MG63 (cell line): ENCODE measurements at regions not wholly inside any gene's neighbourhood (a gene's known extent, or its start where the extent isn't known, plus 50 kb on each side); places are given as distances from the start of the nearest gene placed in this dataset.
A peak's percentile ranks its signal among the peaks of the same experiment; 100 is the strongest.

Experiments used
- DNase-seq: peaks from one replicate; pipeline ENCODE4 v3.0.0-alpha.2; 2020
- H3K27me3 ChIP-seq: fragments of 250-450 bp; sonication (Bioruptor Pico); 2 replicates; pipeline ENCODE4 v1.5.1; 2020; ENCODE audit warnings: mild to moderate bottlenecking, moderate library complexity
- H3K36me3 ChIP-seq: fragments of 250-450 bp; sonication (Bioruptor Pico); 2 replicates; pipeline ENCODE4 v1.5.1; 2020; ENCODE audit warnings: mild to moderate bottlenecking, moderate library complexity
- H3K4me3 ChIP-seq: fragments of 250-450 bp; sonication (Bioruptor Pico); 2 replicates; pipeline ENCODE4 v1.5.1; 2020; ENCODE audit warnings: mild to moderate bottlenecking, moderate library complexity
- H3K9me3 ChIP-seq: fragments of 250-450 bp; sonication (Bioruptor Pico); 2 replicates; pipeline ENCODE4 v1.5.1; 2020; ENCODE audit warnings: mild to moderate bottlenecking, moderate library complexity

DNA sequence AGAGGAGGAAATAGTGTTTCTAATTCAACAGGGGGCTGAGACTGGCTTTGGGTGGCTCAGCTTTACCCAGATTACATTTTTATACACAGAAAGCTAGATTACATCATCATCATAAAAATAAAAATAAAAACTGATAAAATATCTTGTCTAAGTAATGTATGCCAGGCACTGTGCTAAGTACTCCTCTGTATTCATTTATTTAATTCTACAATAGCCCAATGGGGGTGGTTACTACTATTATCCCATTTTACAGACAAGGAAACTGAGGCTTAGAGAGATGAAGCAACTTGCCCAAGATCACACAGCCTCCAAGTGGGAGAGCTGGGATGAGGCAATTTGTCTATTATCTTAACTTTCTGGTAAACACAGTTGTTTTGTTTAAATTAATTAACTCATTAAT lies 62.3 kb upstream of the ECE1 start:
- no peaks in the 10 kb centered on the region for H3K9me3 ChIP-seq
- no peaks in the 10 kb centered on the region for H3K36me3 ChIP-seq
- H3K4me3 ChIP-seq: no peak overlapping the region
- H3K27me3 ChIP-seq: no peaks in the 10 kb centered on the region
- DNase-seq: no peak

DNA sequence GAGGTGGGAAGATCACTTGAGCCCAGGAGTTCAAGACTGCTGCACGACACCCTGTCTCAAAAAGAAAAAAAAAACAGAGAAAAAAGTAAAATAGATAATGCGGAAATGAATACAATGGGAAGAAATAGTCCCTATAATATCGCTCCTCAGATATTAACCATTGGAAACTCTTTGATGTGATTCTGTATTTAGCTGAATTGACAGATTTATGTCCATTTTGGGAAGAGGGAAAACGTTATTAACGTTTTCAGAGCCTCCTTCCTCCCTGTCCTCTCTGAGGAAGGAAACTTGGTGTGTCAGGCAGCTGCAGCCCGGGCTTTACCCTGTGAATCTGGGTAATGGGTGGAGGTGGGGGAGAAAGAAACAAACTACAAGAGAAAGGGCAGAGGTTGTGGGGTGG lies 61.6 kb upstream of the ECE1 start:
- Histone ChIP-seq H3K27me3 (peaks cover 1% of the 10 kb centered on the region; the same call in 1 of the 2 replicates), H3K36me3 (no peaks in the 10 kb centered on the region), H3K4me3 (no peak overlapping the region), H3K9me3 (no peaks in the 10 kb centered on the region)
- DNase-seq: no peak

DNA sequence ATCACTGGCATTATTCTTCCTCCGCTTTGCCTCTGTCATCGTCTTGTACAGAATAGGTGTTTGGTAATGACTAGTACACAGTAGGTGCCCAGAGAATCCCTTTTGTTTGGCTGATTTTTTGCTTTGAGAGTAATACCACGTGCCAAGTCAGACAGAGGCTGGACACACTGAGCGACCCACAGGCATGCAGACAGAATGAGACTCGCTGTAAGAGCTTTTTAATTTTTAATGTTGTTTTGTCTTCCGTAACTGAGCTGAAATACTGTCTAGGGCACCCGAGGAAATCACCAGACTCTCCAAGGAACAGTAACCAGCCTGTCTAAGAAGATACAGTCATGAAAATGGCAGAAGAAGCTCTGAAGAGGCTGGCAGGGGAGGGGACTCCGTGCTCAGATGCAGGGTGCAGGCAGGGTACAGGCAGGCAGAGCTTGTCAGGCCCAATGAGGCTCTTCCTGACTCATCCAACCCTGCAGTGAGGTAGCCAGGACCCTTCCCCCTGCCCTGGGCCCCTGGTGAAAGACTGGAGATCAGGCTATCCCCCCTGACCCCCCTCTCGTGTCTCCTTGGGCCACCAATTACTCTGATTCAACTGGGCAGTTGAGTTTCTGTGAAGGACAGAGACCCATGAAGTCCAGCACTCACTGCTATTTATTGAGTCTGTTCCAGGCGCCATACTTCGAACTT lies 60.1 kb upstream of the ECE1 start:
- no peak overlapping the region for H3K4me3 ChIP-seq
- H3K27me3 ChIP-seq: peaks cover 4% of the 10 kb centered on the region; the same call in 1 of the 2 replicates
- DNase-seq: no peak
- no peaks in the 10 kb centered on the region for H3K9me3 ChIP-seq
- no peaks in the 10 kb centered on the region for H3K36me3 ChIP-seq

- no peaks in the 10 kb centered on the region for H3K9me3 ChIP-seq
- H3K36me3 ChIP-seq: no peaks in the 10 kb centered on the region
- DNase-seq: no peak
- no peak overlapping the region for H3K4me3 ChIP-seq
- H3K27me3 ChIP-seq: peaks cover 4% of the 10 kb centered on the region; the same call in 1 of the 2 replicates
These were observed 59.4 kb upstream of the ECE1 start for GRCh38 chr1:21349693-21350092.

- H3K27me3 ChIP-seq: peaks cover 4% of the 10 kb centered on the region; the same call in 1 of the 2 replicates
- H3K9me3 ChIP-seq: no peaks in the 10 kb centered on the region
- DNase-seq: no peak
- H3K36me3 ChIP-seq: no peaks in the 10 kb centered on the region
- H3K4me3 ChIP-seq: no peak overlapping the region
These were observed 56.9 kb upstream of the ECE1 start for GRCh38 chr1:21347072-21347581.

DNA sequence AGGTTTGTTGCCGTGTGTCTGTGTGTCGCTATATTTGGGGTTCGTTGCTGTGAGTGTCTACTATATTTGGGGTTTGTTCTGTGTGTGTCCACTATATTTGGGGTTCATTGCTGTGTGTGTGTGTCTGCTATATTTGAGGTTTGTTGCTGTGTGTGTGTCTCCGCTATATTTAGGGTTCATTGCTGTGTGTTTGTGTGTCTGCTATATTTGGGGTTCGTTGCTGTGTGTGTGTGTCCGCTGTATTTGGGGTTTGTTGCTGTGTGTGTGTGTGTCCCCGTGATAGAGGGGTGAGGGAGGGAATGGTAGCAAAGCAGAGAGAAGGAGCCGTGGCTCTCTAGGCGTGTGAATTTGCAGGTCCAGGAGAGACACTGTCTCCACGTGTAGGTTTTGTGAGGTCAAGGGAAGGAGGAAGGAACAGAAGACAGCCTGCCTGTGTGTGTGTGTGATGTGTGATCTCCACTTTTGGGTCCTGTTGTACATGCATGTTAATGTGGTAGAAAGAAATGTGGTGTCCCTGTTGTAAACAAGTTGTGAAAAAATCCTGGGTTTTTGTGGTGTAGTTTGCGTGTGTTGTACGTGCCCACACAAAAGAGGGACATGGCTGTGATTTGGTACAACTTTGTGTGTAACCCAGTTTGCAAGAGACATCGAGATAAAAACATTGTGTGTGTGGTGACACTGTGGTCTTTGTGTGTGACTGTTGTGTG lies 56.3 kb upstream of the ECE1 start:
- DNase-seq: no peak
- no peaks in the 10 kb centered on the region for H3K36me3 ChIP-seq
- H3K4me3 ChIP-seq: peak overlapping the region; percentile 63
- H3K9me3 ChIP-seq: no peaks in the 10 kb centered on the region
- peaks cover 4% of the 10 kb centered on the region; the same call in 1 of the 2 replicates for H3K27me3 ChIP-seq

DNA sequence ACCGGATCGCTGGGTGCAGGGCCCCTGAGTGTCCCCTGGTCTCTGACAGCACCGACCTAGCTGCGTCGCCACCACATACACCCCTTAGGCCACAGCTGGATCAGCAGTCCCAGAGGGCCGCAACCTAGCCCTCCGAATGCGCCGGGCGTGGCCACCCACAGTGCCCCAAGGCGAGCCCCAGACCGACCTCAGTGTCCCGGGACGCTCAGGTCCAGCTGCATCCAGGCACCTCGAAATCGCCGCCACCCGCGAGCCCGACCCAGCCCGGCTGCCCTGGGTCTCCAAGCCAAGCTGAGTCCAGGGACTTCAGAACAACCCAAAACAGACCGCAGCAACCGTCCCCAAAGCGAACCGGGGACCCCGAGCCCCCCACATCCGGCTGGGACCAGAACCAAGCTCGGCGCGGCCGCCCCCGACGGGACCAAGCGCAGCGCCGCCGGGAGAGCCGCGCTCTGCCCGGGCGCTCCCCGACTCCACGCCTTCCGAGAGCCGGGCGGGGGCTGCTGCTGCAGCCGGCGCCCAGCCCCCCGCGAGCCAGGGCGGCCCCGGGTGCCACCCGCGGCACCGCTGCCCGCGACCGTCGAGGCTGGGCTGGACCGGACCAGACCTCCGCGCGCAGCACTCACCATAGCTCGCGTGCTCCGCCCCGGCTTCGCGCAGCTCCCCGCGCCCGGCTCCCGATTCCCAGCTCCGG lies 54.6 kb upstream of the ECE1 start:
- H3K9me3 ChIP-seq: no peaks in the 10 kb centered on the region
- peaks cover 4% of the 10 kb centered on the region; the same call in 1 of the 2 replicates for H3K27me3 ChIP-seq
- no peak for DNase-seq
- H3K36me3 ChIP-seq: no peaks in the 10 kb centered on the region
- peak overlapping the region; percentile 63 for H3K4me3 ChIP-seq

GRCh38 chr1:21344098-21344749 lies 54.0 kb upstream of the ECE1 start:
- Histone ChIP-seq H3K4me3 (peak overlapping the region; percentile 63), H3K9me3 (no peaks in the 10 kb centered on the region), H3K27me3 (peaks cover 4% of the 10 kb centered on the region; the same call in 1 of the 2 replicates), H3K36me3 (no peaks in the 10 kb centered on the region)
- DNase-seq: no peak

- no peak for DNase-seq
- no peaks in the 10 kb centered on the region for H3K9me3 ChIP-seq
- H3K36me3 ChIP-seq: no peaks in the 10 kb centered on the region
- H3K27me3 ChIP-seq: peaks cover 4% of the 10 kb centered on the region; the same call in 1 of the 2 replicates
- no peak overlapping the region for H3K4me3 ChIP-seq
These were observed 52.9 kb upstream of the ECE1 start for GRCh38 chr1:21342961-21343838.

- Histone ChIP-seq H3K9me3 (no peaks in the 10 kb centered on the region), H3K4me3 (no peak overlapping the region), H3K36me3 (no peaks in the 10 kb centered on the region), H3K27me3 (no peaks in the 10 kb centered on the region)
- no peak for DNase-seq
These were observed 51.3 kb upstream of the ECE1 start for GRCh38 chr1:21341517-21342078.

- Histone ChIP-seq H3K27me3 (no peaks in the 10 kb centered on the region), H3K36me3 (no peaks in the 10 kb centered on the region), H3K9me3 (no peaks in the 10 kb centered on the region), H3K4me3 (no peak overlapping the region)
- no peak for DNase-seq
These were observed 50.8 kb upstream of the ECE1 start for GRCh38 chr1:21341022-21341421.

GRCh38 chr1:21340230-21340945 lies 50.1 kb upstream of the ECE1 start:
- DNase-seq: peak; percentile 30
- no peaks in the 10 kb centered on the region for H3K9me3 ChIP-seq
- H3K4me3 ChIP-seq: no peak overlapping the region
- no peaks in the 10 kb centered on the region for H3K36me3 ChIP-seq
- no peaks in the 10 kb centered on the region for H3K27me3 ChIP-seq
